ENCODE measurements at regions not wholly inside any gene's neighbourhood (a gene's known extent, or its start where the extent isn't known, plus 50 kb on each side); places are given as distances from the start of the nearest gene placed in this dataset.
"Not testable (repeated sequence)": the region's sequence is repeated elsewhere in the genome, so short reads cannot be mapped to it uniquely, and the experiment has no call there.

DNA sequence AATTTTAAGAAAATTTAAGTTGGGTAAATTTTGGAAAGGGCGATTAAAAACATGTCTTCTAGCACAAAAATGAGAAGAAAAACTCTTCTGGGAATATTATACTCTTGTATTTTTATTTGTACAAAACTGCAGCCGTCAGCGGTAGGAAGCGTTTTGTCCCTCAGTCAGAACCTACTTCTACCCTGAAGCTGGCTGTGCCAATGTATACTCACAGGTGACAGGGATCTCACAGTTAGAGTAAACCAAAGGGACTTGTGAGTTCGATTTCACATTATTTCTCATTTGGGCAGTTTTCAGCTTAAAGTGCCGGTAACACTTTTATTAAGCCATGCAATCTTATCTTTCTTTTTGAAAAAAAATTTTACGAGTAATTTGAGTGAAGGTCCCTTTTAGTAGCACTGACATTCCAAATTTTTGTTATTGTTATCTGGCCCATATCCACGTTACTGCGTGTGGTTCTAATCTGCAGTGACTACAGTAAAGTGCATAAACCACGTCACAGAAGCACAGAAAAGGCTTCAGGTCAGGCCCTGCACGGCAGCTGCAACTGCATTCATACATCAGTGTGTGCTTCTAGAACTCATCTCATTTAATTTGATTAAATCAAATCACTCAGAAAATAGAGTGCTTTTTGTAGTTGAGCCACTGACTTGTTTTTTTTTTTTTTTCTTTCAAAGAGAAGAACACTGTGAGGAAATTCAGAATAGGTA lies 387.3 kb downstream of the LIG4 start:
- DNase-seq (ENCODE audit: low read depth in 2 of 2, low spot score in 1 of 2): no peak

DNA sequence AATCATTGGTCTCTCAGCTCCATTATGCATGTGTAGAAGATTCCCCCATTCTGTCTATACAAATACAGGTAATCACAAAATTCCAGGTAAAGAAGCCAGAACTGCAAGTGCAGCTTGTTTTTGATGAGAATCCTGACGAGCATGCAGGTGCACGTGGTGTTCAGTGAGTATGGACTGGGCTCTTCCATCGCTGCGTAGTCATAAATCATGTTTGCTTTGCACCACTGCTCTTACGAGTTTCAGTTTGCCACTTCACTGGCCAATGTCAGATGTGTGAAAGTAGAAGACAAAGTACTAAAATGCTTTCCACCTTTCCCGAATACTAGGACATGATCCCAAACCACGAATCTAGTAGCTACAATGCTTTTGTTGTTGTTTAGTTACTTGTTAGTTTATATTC lies 390.7 kb downstream of the LIG4 start:
- no peak for DNase-seq (ENCODE audit: low read depth in 2 of 2, low spot score in 1 of 2)

DNA sequence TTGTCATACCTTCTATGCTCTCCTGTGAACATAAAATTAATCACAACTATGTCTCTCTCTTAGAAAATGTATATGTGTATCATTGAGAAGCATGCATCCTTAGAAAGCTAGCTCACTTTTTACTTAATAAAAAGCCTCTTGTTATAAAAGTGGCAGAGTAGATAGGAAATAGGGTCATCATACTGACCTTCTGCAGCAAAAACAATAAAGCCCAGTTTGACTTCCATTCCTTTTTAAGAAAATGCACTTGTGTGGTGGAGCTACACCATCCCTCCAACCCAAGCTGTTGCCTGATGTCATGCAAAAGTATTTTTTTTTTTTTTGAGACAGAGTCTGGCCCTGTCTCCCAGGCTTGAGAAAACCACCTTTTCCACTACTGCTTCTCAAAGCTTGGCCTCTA lies 393.3 kb downstream of the LIG4 start:
- DNase-seq (ENCODE audit: low read depth in 2 of 2, low spot score in 1 of 2): no peak

DNA sequence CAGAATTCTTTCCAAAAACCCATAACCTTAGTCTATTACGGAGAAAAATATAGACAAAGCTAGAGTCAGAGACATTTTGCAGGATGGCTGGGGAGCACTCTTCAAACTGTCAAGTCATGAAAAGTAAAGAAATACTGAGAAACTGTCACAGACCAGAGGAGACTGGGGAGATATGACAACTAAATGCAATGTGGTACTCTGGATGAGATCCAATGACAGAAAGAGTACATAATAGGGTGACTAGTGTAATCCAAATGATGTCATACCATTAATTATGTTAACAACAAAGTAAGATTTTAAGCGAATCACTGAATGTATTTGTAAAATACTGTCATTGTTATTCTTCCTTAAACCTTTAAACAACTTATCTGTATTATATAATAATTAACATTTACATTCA lies 393.8 kb downstream of the LIG4 start:
- DNase-seq (ENCODE audit: low read depth in 2 of 2, low spot score in 1 of 2): no peak

DNA sequence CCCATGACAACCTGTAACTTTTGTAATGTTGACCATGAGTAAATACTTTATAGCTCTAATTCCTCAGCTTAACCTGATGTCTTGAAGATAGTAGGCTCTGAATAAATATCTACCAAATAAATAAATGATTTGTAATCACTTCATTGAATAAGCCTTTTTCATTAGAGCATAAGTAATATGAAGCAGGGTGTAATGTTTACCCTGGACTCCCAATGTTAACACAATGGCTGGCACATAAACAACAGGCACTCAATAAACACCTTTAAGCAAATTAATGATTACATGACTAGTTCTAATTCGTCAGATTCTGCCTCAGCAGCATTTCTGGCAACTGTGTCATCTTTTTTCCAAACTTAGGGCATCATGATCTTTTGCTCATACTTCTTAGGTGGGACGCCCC lies 396.3 kb downstream of the LIG4 start:
- no peak for DNase-seq (ENCODE audit: low read depth in 2 of 2, low spot score in 1 of 2)

DNA sequence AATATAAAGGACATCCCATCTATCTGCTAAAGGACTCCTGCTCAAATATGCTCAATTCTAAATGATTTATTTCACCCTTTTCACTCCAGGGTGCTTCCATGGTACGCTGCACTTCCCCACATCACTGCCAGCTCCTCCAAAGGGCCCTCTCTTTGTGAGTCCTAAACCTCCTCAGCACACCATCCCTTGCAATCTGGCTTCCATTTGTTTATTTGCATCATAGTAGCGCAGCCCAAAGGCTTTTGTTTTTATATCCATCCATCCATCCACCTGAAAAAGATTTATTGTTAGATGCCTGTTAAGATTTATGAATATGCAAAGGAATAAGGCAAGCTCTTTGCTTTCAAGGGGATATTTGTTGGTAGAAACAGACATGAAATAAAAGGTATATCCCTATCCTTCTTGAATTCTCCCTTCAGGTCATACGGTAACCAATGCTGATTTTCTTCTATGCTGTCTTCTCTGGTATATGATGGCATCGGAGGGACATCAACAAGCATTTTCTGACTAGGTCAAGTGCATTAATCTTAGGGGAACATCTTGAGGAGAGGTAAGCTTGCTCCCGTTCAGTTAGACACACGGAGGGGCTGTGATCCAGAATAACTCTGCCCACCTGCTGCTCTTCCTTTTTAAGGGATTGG lies 397.6 kb downstream of the LIG4 start:
- no peak for DNase-seq (ENCODE audit: low read depth in 2 of 2, low spot score in 1 of 2)

DNA sequence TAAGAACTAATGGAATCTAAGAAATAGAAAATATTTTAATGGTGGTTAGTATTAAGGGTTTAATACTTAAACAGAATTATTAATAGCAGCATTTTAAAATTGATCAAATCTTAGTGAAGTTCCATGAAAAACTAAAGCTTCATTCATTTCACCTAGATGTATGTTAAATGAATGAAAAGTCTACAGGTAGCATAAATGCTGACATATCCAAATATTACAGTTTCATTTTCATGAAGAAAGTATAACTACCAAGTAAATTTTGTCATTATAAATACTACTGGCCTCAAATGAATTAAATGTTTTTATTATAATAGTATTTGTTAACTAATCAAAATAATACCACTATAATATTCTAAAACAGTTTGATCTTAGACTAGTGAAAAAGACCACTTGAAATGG lies 403.3 kb downstream of the LIG4 start:
- DNase-seq (ENCODE audit: low read depth in 2 of 2, low spot score in 1 of 2): no peak

DNA sequence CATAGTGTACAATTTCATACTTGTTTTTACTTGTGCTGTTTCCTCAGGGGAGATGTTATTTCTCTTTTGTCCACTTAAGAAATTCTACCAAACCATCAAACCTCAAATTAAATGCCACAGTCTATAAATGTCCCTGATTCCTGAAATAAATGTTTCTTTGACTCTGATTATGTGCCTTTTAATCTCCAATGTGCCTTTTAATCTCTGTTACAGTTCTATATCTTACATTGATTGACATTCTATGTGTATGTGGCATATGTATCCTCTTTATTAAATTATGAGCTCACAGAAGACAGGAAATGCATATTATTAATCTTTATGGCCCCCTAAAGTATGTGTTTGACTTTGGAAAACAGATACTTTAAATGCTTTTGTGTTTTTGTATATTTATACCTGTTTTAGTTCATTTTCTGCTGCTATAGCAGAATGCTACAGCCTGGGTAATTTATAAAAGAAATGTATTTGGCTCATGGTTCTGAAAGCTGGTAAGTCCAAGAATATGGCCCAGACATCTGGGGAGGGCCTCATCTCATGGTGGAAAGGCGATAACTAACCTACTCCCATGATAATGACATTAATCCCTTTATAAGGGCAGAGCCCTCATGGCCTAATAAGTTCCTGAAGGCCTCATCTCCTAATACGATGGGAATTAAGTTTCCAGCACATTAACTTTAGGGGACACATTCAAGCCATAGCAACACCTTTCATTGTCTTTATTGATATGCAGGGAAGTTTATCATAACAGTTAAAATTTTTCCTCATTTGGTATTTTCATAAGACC lies 403.9 kb downstream of the LIG4 start:
- no peak for DNase-seq (ENCODE audit: low read depth in 2 of 2, low spot score in 1 of 2)

DNA sequence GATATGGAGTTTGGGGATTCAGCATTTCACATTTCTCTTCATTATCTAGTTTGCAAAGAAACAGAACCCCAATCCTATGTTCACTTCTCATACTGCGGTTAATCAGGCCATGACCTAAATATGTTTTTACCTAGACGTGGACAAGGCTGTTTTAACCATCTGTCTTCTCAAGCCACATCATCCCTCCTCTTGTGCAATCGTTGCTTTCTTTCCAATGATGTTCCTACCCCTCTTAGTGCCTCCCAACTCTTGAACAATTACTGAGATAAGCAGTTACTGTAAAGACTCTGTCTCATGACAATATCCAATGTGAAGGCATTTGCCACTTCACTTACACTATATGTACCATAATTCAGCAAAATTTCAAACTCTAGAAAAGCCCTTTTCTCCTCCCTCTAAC lies 406.2 kb downstream of the LIG4 start:
- DNase-seq (ENCODE audit: low read depth in 2 of 2, low spot score in 1 of 2): no peak

DNA sequence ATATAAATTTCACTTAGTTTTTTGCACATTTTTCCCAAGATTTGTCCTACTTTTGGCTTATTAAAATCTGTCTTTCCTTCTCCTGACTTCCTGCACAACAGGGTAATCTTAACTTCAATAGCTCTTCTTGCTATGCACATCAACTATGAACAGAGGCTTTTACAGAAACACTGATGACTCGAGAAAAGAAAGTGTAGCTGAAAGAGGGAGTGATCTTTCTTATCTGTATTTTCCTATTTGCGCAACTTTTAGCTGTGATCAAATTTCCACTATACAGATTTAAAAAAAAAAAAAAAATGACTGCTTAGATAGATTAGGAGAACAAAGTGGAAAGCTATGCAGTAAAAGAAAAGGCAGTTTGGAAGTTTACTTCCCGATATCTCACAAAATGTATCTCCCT lies 406.9 kb downstream of the LIG4 start:
- DNase-seq (ENCODE audit: low read depth in 2 of 2, low spot score in 1 of 2): no peak

DNA sequence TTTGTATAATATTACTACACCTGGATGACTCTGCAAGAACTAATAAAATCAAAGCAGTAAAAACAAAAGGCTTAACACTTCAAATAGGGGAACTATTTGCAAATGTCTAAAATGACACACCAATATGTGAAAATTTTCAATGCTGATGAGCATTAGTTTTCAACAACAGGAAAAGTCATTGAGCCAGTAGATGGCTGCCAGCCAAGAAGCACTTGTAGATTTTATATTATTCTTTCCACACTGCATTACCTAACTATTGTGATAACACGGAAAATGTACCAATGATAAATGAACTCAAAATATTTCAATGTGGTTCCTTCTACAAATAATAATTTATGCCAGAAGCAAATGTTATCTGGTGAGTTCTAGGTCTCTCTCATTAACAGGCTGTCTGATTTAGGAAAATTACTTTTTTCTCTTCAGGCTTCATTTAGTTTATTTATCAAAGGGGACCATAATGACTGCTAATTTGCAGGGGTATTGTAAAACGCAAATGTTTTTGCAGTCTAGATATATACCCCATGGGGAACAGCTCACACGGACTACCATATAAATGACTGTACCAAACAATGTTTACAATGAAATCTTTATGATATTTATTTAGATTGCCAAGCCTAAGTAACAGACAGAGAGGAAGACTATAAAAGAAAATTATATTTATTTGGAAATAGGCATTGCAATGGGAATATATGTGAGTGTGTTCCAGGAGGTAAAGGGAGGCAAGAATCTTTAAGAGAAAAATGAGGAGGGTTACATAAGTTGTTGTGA lies 407.8 kb downstream of the LIG4 start:
- DNase-seq (ENCODE audit: low read depth in 2 of 2, low spot score in 1 of 2): no peak

DNA sequence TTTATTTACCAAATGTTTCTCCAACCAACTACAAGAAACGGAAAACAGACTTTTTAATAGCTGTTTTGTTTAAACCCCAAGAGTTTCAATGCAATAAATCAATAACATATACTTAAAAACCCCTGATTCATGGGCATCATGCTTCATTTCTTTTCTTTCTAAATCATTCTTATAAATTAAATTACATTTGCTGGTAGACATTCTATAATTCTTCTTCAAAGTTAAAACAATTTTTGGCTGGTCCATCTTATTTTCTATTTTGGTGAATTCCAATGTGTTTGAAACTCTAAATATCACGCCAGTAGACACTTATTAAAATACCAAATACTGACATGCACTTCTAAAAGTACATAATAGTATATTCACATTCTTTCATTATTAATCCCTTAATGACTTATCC lies 408.6 kb downstream of the LIG4 start:
- no peak for DNase-seq (ENCODE audit: low read depth in 2 of 2, low spot score in 1 of 2)

DNA sequence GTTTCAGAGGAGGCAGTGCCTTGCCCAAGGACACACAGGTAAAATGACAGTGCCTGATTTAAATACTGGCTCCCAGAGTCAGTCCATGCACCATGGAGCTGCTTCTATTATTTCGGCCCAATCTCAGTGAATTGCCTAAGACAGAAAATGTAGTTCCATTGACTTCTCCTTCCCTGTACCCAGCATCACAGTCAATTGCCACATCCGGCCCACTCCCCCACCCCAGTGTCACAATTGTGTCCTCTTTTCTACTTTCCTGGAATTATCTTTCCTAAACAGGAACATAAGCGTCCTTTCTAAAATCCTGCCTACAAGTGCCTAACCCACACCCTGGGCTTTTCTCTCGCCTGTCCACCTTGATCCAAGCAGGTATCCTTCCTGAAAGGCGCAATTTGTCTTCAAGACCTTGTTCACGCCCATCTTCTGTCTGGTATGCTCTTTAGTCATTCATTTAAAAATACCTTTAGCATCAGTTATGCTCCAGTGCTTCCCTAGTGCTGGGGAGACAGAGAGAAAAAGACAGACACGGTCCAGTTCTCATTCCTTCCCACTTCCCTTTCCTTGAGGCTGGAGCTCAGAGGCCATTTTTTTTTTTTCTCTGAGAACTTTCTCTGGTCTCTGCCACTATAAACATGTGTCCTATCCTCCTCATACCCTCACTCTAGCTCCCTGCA lies 411.4 kb downstream of the LIG4 start:
- no peak for DNase-seq (ENCODE audit: low read depth in 2 of 2, low spot score in 1 of 2)

DNA sequence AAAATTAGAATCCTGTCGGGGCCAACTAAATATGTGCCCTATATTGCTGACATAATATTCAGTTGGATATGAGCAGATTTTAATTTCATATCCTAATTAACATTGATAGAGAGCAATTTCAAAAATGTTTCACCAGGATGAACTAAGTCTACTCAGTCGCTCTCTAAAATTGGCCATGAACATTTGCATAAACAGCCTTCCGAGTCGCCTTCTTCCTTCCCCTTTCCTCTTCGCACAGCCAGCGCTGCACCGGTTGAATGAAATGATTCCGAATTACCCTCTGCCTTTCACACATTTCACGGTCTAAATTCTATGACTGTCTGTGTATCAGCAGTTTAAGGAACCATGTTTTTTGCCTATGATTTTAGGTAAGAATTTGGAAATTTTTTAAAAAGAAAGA lies 413.7 kb downstream of the LIG4 start:
- DNase-seq (ENCODE audit: low read depth in 2 of 2, low spot score in 1 of 2): no peak

DNA sequence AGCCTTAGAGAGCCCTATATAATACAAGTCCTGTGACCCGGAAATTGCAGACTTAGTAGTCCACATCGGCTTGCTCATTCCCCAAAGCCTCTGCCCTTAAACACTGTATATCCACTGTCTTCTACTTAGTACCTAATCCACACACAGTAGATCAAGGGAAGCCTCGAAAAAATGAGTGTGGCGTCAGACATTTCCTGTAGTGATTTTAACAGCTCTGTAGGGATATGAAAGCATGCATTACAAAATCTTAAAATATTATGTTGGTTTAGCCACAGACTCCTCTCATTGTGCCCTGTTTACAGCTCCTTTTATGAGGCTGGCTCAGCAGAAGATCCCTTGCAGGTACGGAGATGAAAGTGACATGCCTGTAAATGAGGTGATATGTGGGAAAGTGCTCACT lies 416.3 kb downstream of the LIG4 start:
- DNase-seq (ENCODE audit: low read depth in 2 of 2, low spot score in 1 of 2): no peak

DNA sequence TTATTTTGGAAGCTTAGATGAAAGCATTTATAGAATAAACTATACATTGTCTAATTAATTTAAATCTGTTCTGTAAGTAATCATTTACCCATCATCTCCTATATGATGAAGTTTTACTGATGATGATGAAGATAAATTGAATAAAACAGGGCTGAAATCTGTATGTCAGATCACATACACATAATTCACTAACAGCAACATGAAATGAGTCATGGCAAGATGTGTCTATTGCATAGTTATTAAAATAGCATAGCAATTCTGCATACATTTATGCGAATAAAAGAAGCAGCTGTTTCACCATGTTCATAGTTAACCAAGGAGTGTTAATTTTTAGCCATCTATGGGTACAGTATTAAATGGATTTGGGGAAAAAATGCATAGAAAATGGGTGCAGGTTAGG lies 424.9 kb downstream of the LIG4 start:
- DNase-seq (ENCODE audit: low read depth in 2 of 2, low spot score in 1 of 2): no peak

DNA sequence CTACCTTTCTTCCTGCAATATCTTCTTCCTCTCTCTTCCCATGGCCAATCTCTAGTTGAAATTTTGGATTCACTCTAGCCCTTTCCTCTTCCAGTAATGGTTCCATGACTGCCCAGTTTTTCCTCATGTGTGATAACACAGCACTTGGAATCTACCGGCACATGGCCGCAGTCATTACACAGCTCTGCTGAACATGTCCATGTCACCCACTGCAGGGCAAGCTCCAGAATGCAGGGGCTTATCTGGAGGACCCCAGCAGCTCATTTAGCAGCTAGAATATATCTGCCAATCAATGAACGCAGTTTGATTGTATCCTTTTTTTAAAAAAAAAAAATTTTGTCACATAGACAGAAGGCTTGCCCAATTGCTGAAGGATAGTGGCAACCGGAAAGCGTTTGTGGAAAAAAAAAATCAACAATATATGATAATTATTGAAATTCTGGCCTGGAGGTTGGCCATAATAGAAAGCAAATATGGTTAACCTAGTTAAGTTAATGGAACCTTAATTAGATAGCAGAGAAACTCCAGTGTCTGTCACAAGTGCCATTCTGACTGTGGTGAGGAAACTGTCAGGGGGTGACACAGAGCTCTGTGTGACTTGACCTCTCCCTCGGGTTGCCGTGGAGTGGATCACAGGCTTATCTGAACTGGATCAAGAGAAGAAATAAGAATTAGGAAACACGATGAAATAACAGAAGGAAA lies 426.7 kb downstream of the LIG4 start:
- DNase-seq (ENCODE audit: low read depth in 2 of 2, low spot score in 1 of 2): no peak

DNA sequence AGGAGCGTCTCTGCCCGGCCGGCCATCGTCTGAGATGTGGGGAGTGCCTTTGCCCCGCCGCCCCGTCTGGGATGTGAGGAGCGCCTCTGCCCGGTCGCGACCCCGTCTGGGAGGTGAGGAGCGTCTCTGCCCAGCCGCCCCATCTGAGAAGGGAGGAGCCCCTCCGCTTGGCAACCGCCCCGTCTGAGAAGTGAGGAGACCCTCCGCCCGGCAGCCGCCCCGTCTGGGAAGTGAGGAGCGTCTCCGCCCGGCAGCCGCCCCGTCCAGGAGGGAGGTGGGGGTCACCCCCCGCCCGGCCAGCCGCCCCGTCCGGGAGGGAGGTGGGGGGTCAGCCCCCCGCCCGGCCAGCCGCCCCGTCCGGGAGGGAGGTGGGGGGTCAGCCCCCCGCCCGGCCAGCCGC lies 432.7 kb downstream of the LIG4 start:
- not testable (repeated sequence) for DNase-seq (ENCODE audit: low read depth in 2 of 2, low spot score in 1 of 2)

DNA sequence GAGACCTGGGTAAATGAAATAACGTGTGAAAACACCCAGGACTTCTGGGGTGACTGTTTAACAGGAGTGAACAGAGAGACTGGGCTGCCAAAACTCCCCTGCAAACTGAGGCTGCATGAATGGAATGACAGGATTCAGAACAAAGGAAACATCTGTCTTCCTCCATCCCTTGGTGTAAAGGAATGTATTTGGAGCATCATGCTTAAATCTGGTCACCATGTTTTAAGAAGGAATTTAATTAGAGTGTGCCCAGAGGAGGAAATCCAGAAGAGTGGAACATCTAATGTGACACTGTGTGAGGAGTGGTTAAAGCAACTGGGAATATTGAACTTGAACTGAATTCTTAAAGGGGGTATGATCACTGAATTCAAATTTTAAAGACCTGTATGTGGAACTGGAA lies 437.2 kb downstream of the LIG4 start:
- DNase-seq (ENCODE audit: low read depth in 2 of 2, low spot score in 1 of 2): no peak

DNA sequence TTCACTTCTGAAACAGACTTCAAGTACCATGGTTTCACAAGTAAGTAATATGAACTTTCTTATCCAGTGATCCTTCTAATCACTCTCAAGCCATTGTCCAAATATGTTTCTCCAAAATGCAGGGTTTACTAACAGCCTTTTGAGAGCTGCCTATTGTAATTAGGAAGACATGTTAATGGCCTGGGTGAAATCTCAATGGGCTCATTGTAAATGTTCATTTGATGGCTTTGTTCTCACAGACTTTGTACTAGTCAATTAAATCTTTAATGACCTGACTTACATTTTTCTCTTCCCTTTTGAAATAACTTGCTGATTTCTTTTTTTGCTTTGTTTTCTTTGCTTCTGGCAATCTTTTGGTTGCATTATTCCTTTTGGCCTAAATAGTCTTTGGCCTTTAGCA lies 444.8 kb downstream of the LIG4 start:
- DNase-seq (ENCODE audit: low read depth in 2 of 2, low spot score in 1 of 2): no peak

DNA sequence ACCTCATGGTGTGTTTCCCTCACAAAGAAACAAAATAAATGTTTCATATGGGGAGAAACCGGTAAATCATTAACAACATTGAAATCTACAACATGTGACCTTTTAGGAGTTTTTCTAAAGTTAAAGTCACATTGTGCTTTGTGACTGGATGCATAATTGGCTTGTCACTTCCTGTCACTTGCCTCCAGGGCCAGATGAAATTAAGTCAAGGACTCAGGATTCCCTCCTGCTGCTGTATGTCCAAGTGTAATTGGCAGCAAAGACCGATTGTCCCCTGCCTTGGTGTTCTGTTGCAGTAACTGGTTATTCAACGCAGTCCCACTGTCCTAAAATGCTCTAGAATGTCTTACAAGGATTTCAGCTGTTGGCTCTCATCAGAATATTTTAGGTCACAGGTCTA lies 448.2 kb downstream of the LIG4 start:
- no peak for DNase-seq (ENCODE audit: low read depth in 2 of 2, low spot score in 1 of 2)
